SHP77 treated with DMSO at 0.1 percent for 48 hours (cell line): ENCODE measurements at regions not wholly inside any gene's neighbourhood (a gene's known extent, or its start where the extent isn't known, plus 50 kb on each side); places are given as distances from the start of the nearest gene placed in this dataset.

ENCODE experiments used
- DNase-seq: peaks from one replicate; lab custom pipeline; 2025; lab: John Stamatoyannopoulos, UW

GRCh38 chr22:47445212-47445611 is 682.8 kb downstream of the TBC1D22A start:
- DNase-seq, result no peak

GRCh38 chr22:47444746-47445065 is 682.3 kb downstream of the TBC1D22A start:
- DNase-seq, result no peak

GRCh38 chr22:47443836-47444745 is 681.6 kb downstream of the TBC1D22A start:
- DNase-seq, result no peak

DNA sequence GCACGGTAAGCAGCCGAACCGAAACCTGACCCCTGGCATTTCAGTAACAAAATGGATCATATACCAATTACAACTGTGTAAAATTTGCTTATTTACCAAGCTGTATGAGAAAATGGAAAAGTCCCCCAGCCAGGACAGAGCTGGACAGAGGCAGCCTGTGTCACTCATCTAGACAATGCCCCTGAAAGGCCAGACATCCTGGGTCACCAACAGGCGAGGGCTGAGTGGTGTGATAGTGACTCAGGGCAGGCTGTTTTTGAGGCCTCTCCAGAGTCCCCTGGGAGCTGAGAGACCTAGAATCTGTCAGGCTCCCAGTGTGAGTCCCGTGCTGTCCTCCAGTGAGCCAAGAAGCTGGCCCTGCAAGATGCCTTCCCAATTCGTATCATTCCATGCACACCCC is 680.4 kb downstream of the TBC1D22A start:
- DNase-seq, result no peak

GRCh38 chr22:47439643-47440265 is 677.3 kb downstream of the TBC1D22A start:
- no peak for DNase-seq

GRCh38 chr22:47437636-47438035 is 675.2 kb downstream of the TBC1D22A start:
- DNase-seq, result no peak

GRCh38 chr22:47437110-47437509 is 674.7 kb downstream of the TBC1D22A start:
- no peak for DNase-seq

DNA sequence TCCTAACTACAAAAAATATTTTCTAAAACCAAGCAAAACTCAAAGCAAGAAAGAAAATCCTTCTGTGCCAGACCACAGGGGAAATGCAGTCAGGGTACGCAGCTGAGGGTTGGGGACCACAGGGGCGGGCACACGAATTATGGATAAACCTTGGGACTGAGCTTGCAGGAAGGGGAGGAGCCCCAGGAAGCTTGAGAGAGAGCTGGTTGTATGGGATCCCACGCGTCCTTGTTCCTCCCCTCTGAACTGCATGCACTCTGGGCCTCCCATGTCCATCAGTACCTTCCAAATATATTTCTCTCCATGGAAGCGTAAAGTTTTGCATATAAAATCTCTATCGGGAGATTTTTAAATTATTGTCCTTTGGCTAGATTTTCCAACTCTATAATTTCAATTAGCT is 673.4 kb downstream of the TBC1D22A start:
- no peak for DNase-seq

- DNase-seq, result no peak
Observed at GRCh38 chr22:47435204-47435487, 672.7 kb downstream of the TBC1D22A start.

DNA sequence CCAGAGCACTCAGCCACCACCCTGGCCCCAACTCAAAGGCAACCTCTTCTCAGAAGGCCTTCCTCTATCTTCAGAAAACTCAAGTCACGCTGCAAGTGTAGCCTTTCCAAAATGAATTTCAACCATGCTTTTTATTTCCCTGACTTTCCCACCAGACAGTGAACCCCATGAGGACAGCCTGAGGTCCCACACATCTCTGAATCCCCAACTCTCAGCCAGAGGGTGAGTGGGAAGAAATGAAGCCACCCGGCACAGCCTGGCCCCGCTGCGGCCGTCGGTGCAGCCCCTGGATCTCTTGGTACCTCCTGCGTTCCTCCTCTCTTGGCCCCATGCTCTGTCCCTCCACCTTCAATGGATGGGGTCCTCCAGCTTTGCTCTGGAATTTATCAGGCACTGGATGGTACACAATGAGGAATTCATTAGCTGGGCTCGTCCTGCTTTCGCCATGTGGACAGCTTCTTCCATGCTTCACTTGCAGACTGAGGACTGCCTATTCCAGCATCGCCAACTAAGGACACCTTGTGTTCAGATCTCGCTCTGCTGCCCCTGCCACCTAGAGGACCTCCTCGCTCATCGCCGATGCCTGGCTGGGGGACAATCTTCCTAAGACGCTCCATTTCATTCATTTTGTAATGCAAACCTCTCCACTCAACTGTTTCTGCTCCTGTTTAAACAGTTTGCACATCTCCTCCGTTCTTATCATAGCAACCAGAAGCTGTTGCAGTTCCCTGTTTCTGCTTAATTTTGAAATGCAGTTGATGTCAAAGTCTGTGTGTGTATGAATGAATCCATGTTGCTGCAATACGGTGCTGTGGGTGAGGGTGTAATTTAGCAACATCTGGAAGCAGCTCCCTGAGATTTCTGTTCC is 672.1 kb downstream of the TBC1D22A start:
- peak; percentile 16 for DNase-seq

GRCh38 chr22:47433627-47434026 is 671.2 kb downstream of the TBC1D22A start:
- no peak for DNase-seq

DNA sequence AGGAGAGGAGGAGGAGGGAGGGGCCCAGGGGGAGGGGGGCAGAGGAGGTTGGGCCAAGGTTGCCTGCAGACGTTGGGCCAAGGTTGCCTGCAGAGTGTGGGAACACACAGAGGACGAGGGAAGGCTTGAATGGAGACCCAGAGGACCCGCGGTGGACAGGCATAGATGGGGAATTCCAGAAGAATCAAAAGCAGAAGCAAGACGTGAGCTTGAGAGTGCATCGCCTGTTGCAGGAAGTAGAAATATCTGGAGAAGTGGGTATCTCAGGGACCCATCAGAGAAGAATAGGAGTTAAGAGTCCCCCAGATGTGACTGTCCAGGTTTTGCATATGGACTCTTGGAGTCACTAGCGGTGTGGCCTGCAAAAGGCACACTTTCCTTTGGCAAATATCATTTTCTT is 670.2 kb downstream of the TBC1D22A start:
- no peak for DNase-seq

DNA sequence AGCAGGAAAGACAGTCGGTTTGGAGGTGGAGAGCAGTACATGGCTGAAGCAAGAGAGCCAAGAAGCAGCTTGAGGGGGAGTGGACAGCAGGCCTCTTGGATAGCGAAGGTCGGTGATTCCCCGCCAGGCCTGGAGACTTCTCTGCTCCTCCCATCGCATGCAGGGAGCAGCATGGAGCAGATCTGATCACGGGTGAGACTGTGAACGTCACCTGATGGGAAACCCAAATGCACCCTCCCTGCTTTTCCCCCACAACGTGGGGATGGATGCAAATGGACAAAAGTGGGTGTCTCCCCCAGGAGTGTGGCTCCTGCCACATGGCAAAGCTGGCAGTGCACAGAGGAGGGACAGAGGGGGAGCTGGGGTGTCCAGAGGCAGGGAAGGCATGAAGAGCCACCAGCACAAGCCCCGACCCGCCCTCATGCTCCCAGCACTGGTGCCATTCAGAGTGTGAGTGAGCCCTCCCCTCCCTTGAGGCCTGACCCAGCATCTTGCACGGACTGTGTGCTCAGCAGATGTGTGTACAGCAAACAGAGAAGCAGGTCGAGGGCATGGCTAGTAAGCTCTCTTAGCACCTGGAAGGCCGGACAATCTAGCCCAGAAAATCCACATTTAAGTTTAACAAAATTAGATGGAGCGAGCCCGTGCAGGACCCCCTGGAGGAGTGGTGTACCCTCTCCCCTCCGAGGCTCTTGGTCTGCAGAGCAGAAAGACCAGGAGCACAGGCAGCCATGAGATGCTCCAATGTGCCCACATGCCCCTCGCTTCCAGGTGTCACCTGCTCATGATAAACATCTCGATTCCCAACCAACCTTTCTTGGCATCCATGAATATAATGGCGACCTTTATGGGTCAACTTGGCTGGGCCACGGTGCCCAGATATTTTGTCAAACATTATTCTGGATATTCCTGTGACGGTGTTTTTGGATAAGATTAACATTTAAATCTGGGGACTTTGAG is 661.7 kb downstream of the TBC1D22A start:
- DNase-seq, result no peak

DNA sequence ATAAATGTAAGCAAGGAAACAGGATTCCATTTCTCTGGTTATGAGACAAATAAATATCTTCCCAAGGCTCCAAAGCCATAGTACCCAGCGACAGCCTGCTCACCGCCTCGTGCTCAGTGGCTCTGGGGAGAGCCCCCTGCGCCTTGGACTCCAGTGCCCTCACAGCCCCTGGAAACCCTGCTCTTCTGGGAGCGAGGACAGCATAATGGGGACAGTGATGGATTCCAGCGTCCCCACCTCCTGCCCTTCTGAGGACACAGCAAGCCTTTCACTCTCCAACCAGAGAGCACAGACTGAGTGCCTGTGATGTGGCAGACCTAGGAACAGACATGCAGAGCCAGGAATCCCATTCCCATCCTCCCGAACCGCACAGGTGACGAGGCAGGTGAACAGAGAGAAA is 660.8 kb downstream of the TBC1D22A start:
- DNase-seq, result no peak

DNA sequence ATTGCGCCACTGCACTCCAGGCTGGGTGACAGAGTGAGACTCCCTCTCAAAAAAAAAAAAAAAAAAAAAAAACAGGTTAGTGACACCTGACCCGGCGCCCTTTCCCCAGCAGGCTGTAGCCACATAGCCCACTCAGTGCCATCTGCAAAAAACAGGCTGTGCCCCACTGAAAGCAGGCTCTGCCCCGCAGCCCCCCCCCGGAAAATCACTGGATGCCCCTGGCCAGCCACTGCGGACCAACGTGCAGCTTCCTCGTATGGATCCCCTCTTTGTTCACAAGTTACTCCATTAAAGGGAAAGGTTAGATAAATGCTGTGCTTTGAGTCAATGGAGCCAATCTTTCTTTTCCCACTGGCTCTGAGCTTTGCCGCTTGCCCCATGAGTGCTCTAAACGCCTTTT is 660.3 kb downstream of the TBC1D22A start:
- no peak for DNase-seq

DNA sequence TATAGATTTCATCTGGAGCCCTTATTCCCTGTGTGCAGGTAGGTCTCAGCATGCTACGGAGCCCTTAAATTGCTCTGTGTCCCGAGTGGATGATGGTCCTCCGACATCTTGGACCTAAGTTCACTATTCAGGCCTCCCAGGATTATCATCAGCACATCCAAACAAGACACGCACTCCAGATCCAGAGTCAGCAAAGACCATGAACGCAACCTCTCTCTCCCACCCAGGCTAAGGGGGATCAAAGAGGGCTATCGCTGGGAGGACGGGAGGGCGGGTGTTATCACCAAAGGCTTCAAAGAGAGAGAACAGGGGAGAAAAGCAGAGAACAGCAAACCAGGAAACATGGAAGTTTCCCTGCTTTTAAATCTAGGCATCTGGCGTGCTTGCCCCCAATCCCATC is 659.4 kb downstream of the TBC1D22A start:
- DNase-seq, result no peak

GRCh38 chr22:47420211-47420610 is 657.8 kb downstream of the TBC1D22A start:
- no peak for DNase-seq

GRCh38 chr22:47419239-47419638 is 656.8 kb downstream of the TBC1D22A start:
- no peak for DNase-seq

- DNase-seq, result no peak
Observed at GRCh38 chr22:47417699-47418098, 655.2 kb downstream of the TBC1D22A start.

DNA sequence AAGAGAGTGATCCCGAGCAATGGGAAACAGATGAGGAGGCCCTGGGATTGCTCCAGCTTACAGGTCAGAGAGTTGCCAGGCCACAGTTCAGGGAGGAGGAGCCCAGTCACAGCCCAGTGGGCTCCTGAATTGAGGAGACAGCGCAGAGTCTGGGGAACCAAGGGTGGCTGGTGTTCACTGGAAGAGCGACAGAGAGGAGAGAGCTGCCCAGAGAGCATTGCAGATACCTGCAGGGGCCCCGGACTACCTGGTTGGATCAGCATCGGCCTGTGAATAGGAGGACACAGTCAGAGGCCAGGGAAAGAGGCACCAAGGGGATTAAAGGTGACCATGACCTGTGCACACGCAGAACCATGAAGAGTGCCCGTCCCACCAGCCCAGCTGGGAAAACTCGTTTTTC is 648.6 kb downstream of the TBC1D22A start:
- no peak for DNase-seq

DNA sequence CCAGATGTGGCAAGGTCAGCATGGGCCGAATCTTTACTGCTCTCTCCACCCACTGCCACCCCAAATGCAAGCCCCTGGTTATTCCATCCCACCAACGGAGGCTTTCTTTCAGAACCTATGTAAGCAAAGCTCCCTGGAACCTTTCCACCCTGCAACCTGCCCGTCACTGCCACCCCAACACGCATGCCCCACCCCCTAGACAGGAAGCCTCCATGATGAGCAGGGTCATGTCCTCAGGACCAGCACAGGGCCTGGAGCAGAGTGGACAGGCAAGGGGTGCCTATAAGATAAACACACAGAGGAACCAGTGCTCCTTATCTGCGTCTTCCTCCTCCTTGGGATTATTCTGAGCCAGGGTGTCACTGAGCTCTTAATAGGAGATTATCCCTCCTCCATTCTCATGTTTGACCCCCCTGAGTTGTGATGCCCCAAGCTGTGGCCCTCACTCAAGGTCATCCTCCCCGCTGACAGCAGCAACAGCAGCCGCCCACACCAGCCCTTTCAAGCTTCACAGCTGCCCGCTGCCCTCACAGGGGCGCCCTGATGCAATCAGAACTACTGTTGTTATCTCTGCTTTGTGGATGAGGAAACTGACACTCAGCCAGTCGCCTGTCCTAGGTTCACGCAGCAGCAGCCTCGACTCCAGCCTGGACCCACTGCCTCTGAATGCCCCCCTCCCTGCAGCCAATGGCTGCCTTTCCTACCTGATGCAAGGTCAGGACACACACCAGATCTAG is 647.3 kb downstream of the TBC1D22A start:
- peak; percentile 27 for DNase-seq
